GM11168 (cell line): ENCODE measurements at regions not wholly inside any gene's neighbourhood (a gene's known extent, or its start where the extent isn't known, plus 50 kb on each side); places are given as distances from the start of the nearest gene placed in this dataset.

Source experiments
- in situ Hi-C: fragments of 300-500 bp; cut with MboI; formaldehyde crosslinking; loops from one replicate; pipeline ENCODE4 v1.12.0; 2022; ENCODE audit warnings: low sequenced_read_pairs; ENCODE audit not compliant: unreplicated experiment

DNA sequence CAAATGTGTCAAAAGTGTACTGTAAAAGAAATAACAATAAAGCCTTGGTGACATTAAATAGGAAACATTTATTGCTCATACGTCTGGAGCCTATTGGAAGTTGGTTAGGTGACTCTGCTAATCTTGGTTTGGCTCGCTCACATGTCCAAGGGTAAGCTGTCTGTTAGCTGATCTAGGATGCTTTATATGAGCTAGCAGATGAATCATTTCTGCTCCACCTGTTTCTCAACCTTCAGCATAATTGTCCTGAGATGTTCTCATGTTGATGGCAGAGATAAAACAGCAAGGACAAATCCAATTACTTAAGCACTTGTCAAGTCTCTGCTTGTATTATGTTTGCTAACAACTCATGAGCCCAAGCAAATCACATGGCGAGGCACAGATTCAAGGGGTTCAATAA lies 56.0 kb upstream of the CD53 start:
- in situ Hi-C loops: no loop called here

DNA sequence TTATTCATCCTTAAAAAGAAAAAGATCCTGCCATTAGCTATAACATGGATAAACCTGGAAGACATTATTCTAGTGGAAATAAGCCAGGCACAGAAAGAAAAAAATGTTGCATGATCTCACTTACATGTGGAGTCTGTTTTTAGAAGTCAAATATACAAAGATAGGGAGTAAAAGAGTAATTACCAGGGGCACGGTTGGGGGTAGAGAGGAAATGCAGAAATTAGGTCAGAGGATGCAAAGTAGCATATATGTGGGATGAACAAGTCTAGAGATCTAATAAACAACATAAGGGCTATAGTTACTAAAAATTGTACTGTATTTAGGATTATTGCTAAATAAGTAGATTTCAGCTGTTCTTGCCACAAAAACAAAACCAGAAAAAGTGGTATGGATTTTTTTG lies 61.4 kb upstream of the CD53 start:
- in situ Hi-C loops: no loop called here

DNA sequence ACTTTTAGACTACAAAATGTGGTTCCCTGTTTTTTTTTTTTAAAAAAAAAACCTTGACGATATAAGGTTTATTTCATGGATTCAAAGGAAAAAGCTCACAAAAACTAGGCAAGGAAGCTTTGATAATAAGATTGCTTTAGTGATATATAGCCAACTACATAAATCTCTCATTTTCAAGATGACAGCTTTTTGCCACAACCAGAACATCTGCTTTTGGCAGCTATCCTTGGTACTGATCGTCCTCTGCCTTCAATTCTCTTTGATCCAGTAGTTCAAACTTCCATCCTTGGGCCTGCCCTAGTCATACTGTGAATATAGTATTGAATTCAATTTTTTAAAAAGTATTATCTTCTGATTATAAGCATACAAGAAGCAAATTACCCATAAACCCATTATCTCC lies 72.9 kb upstream of the CD53 start:
- in situ Hi-C loops: no loop called here

DNA sequence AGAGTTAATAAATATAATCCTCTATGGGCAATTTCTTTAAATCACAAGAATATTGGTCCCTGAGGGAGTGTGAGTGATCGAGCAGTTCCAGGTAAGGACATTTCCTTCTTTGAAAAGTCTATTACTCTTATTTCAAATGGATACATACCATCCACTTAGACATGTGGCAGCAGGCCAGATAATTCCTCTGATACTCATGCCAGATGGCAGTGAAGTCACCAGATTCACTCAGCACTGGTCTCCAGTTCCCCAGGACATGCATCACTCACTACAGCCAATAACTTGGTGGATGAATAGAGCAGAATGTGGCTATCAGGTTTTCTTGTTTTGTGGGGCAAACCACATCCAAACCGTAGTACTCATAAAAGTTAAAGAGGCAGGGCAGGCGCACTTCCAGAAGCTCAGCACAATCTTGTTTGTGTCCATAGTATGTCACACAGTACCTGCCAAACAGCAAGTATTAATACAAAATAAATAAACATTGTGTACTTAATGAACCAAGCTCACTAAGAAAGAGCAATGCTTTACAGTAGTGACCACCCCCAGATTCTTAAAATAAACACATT lies 74.2 kb upstream of the CD53 start:
- in situ Hi-C loops: no loop called here

DNA sequence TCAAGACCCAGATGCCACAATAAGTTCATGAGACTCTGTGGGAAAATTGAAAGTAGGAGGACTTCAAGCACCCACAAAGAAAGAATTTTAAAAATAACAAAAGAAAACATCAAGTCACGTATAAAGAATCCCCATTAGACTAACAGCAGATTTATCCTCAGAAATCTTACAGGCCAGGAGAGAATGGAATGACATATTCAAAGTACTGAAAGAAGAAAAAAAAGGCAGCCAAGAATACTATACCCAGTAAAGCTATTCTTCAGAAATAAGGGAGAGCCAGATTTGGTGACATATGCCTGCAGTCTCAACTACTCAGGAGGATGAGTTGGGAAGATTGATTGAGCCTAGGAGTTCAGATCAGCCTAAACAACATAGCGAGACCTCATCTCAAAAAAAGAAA lies 84.3 kb upstream of the CD53 start:
- in situ Hi-C loops: loop anchor here (10.0 kb wide), 2 partner anchors 196 to 244 kb away; no protein-coding TSS in a partner anchor

DNA sequence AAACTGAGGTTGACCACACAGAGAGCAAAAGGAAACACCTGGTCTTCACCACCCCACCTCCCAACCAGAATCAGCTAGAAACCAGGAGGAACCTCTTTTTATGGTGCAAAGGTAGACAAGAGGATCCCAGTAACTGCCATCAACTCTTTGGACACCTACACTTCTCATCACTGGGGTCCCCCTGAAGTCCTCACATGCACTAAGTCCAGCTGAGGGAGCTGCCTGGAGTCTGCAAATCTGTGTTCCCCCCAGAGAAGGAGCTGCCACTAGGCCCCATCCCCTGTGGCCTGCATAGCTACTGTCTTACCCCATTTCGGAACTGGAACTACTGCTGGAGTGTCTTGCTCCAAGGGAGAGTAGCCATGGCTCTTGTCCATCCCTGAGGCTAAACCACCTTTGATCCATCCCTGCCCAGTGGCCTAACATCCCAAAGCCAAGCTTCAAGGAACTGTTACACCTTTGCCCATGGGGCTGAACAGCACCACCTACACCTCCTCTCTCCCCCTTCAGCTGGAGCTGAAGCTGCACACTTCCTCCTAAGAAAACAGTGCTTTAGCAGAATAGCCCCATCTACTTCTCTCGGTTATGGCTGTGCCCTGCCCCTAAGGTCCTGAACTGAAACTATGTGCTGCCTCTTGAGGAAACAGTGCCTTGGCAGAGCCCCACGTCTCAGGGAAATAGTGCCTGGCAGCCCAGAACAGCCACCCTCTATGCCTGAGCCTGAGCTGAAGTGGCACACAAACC lies 85.4 kb upstream of the CD53 start:
- in situ Hi-C loops: loop anchor here (10.0 kb wide), 2 partner anchors 197 to 243 kb away; no protein-coding TSS in a partner anchor

DNA sequence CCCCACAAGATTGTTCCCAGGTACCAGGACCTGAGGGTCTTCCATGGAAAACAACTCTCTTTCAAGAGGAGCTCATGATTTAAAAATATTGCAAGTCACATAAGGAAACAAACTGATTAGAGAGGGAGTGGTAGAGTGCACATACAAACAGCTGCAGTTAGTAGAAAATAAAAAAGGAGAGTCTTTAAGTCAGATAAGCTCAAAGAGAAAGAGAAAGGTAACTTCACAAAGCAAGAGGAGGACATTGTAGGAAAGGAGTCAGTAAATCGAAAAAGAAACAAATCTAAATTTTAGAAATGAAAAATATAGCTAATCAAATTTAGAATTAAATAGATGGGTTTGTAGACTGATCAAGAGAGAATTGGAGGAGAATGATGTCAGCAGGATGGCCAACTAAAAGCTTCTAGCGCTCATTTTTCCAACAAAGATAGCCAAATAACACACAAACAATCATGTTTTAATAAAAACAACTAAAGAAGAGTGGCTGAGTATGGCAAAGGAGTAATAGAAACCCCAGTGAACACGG lies 86.1 kb upstream of the CD53 start:
- in situ Hi-C loops: loop anchor here (10.0 kb wide), 2 partner anchors 198 to 242 kb away; no protein-coding TSS in a partner anchor

DNA sequence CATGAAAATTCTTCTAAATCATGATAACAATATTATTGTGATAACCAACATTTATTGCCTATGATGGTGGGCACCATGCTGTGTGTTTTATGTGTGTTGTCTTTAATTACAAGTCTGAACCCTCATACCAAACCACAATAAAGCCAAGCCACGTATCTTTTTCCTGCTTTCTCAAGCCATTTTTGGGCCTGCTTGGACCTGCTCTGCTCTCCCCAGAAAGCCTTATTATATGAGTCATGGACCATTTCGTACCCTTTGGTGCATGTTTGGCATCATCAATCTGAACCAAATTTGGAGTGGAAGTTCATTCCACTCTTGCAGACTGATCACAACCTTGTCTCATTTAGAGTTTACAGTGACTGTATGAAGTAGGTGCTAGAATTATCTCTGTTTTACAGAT lies 87.3 kb upstream of the CD53 start:
- in situ Hi-C loops: loop anchor here (10.0 kb wide), 2 partner anchors 199 to 241 kb away; no protein-coding TSS in a partner anchor

DNA sequence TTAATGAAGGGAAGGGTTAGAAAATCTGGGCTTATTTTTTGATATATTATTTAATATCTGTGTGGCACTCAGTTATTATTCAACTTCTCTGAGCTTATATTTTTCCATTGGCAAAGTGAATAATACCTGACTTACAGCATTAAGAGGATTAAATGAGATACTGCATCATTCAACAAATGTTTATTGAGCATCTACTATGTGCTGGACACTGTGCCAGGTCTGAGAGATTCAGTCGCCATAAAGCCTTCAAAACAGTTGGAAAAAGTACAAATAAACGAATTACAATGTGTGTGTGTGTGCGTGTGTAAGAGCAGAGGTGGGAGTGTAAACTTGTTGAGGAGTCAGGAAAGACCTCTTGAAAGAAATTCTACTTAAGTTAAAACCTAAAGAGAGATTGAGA lies 87.9 kb upstream of the CD53 start:
- in situ Hi-C loops: loop anchor here (10.0 kb wide), 2 partner anchors 200 to 240 kb away; no protein-coding TSS in a partner anchor

DNA sequence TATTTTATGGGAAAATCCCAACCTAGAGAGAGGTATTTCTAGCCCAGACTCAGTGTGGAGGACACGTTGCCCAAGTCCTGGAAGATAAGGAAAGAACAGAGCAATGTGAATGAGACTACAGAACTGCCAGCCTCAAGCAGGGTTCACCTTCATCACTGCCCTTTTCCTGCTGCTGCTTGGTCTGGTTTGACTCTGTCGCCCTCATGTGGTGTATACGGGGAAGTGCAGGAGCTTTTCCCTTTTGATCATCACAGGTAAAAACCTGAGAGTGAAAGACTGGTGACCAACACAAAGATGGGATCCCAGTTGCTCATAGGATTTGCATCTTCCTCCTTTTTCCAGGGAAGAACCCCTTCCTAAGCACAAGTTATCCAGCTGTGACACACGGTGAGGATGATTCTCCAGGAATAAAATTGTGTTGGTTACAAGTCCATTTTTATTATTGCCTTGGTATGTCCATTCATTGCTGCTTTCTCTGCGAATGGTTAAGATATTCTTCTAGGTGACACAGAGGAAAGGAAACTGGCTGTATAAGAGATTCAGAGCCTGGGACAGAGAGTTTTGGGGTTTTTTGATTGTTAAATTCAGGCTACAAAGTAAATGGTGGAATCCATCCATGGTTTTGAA lies 89.5 kb upstream of the CD53 start:
- in situ Hi-C loops: loop anchor here (5.0 to 10.0 kb wide), 3 partner anchors 166 to 239 kb away; no protein-coding TSS in a partner anchor

DNA sequence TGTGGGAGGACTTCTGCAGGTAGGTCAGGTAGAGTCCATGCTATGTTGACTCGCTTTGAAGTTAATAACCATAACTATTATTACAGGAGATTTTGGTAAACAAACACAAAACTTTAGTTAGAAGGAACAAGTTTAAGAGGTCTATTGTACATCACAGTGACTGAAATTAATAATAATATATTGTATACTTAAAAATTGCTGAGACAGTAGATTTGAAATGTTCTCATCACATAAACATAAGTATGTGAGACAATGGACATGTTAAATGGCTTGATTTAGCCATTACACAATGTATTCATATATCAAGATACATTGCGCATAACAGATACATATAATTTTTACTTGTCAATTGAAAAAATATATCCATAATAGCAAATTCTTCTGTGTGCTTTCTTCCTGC lies 91.4 kb upstream of the CD53 start:
- in situ Hi-C loops: loop anchor here (5.0 to 10.0 kb wide), 3 partner anchors 164 to 237 kb away; no protein-coding TSS in a partner anchor

DNA sequence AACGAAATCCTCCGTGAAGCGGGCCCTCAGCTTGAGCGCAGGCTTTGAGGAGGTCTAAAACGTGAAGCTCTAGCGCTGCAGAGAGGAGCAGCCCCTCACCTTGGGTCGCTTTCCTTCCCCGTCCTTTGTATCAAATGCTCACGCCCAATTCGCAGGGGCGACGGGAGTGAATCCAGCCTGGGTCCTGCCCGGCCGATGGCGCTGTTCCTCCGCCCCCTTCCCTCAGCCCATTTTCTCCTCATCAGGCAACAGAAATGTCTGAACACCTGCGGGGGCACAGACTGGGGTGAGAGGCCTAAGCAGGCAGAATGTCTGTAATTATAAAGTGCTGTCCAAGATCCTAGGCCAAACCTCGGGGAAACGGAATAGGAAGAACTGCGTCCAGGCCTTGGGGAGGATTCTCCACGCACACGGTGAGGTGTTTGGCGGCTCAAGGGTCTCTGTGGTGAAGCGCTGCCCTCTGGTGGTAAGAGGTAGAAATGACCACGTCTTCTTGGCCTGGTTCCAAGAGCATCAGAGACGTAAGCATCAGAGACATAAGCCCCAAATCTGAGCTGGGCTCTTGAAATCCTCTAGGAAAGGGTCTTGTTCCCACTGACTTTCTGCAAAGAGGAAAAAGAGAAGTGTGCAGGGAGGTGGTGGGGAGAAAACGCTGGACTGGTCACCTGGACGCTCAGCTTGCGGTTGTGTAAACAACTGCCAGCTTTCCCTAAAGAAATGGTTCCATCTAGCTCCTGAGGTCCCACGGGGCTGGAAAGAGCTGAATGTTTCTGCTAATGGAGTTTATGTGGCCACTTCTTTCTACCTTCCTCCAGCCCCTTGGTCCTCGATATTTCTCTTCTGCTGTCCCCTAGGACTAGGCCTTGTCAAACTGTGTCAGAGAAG lies 92.1 kb upstream of the CD53 start:
- in situ Hi-C loops: loop anchor here (5.0 to 10.0 kb wide), 3 partner anchors 164 to 236 kb away; no protein-coding TSS in a partner anchor

DNA sequence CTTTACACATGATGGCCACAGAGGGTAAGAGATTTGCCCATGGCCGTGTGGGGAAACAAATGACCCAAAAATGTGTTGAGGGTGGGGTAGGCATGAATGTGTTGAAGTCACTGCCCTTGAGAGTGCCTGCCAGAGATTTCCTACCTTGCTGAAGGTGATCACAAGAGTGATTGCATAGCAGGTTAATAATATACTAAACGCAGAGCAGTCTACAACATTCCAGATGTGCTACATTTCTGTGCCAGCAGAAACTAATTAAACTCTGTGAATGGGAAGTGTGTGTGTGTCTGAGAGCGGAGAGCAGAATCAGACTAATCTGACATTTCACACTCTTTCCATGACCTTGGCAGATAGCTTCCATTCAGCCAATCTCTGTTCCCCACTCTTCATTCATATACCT lies 93.3 kb upstream of the CD53 start:
- in situ Hi-C loops: loop anchor here (5.0 to 10.0 kb wide), 3 partner anchors 162 to 235 kb away; no protein-coding TSS in a partner anchor

DNA sequence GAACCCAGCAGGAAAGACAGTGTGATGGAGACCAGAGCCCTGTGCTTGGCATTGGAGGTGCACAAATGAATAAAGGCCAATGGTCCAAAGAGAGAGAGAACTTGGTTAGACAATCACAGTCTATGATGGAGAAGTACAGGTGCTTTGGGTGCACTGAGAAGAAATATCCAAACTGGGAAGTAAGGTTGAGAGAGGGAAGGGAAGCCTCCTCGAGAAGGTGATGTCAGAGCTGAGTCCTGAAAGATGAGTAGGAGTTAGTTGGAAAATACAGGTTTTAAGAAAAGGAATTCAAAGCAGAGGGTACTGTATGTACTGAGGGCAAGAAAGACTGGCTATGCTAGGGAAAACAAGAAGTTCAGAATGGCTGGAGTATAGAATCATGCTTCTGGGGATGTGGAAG lies 94.1 kb upstream of the CD53 start:
- in situ Hi-C loops: no loop called here

DNA sequence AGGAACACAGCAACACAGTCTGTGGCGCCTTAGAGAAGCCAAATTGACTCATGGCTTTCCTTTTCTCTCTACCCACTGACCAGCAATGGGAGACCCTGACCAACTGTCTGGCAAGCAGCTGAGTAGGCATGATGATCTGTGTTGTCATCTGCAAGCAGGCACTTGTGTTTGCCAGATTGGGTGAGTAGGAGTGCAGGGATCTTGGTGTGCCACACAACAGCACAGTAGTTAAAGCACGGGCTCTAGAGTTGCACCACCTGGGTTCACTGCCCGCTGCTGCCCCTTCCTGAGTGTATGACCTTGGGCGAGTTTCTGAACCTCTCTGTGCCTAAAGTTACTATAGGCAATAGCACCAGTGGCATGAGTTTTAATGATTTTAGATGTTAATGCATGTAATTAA lies 95.7 kb upstream of the CD53 start:
- in situ Hi-C loops: no loop called here

DNA sequence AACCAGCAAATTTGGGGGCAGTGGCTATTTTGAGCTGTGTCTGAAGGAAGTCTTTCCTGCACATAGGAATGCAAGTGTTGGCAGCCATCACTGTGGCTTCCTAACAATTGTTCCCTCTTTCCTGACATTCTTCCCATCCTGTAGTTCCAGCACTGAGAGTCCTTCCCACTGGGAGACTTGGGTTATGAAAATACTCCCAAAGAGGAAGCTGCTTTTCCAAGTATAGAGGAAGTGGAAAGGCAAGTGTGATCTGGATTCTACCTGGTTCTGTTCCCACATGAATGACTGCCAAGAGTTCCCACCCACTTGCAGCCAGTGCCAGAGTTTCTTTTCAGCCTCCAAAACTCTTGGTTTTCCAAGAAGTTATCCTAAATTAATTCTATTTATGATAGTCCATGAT lies 98.5 kb upstream of the CD53 start:
- in situ Hi-C loops: no loop called here

DNA sequence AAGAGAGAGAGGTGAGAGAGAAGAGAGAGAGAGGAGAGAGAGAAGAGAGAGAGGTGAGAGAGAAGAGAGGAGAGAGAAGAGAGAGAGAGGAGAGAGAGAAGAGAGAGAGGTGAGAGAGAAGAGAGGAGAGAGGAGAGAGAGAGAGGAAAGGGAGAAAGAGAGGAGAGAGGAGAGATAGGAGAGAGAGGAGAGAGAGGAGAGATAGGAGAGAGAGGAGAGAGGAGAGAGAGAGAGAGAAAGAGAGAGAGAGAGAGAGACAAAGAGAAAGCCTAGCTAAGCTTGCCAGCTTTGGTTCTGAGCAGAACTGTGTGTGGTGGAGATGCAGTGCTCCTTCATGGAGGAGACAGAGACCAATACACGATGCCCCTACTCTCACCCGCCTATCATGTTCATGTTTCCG lies 99.1 kb upstream of the KCNA3 start:
- in situ Hi-C loops: no loop called here

DNA sequence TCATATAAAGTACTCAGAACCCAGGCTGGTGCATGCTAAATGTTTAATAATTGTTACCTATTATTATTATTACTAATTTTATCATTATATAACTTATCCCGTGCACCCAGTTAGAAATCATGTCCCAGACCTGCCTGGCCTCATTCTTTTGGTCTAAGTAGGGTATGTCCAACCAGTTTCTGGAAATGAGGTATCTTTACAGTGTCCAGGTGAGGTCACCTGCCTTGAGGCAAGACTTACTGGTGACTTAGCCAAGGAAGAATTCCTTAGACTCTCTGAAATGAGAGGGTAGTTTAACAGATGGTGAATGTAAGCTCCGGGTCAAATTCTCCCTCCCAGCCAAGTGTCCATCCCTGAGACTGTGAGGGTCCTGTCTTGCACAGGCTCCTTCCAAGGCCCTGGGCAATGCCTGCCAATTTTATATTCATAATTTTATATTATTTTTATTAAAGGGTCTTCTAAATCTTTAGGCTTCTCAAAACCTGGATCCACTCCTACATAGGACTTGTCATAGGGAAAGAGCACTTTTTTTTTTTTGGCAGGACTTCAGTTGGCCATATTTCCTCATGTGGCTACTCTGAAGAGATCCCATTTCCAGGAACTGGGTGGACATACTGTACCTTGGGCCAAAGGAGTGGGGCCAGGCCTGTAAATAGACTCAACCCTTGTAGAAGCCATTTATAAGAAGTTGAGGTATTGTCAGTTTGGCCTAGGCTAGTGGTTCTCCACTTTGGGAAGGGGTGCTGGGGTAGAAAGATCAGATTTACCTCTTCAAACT lies 96.7 kb upstream of the KCNA3 start:
- in situ Hi-C loops: no loop called here

DNA sequence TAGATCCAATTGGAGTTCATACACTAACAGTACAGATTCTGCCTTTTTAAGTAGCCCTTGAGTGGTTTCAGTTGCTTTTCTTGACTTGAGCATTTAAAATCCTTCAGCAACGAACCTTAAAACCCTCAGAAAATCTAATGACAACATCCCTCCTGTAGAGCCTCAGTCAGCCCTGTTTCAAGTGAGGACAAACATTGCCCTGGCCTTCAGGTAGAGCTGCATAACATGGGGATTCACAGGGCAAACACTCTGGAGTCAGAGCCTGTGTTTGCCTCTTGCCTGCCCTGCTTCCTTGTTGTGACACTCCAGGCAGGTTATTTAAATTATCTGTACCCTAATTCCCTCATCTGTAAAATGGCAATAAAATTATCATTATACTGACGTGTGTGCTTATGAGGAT lies 96.1 kb upstream of the KCNA3 start:
- in situ Hi-C loops: no loop called here
